Stimulated activated CD4-positive, alpha-beta T cell treated with anti-CD3 and anti-CD28 coated beads, TNF-alpha, amount 100 ng/mL, for 4 hours (primary cell): ENCODE measurements at regions not wholly inside any gene's neighbourhood (a gene's known extent, or its start where the extent isn't known, plus 50 kb on each side); places are given as distances from the start of the nearest gene placed in this dataset.

Source experiments
- DNase-seq, 3 experiments: peaks; one replicate each; pipeline ENCODE4 v3.0.0-alpha.2; 2020; ENCODE audit warnings: low read depth in 3 of 3

GRCh38 chr11:81432333-81432732 lies 1301.3 kb downstream of the FAM181B start:
- no peak for DNase-seq

DNA sequence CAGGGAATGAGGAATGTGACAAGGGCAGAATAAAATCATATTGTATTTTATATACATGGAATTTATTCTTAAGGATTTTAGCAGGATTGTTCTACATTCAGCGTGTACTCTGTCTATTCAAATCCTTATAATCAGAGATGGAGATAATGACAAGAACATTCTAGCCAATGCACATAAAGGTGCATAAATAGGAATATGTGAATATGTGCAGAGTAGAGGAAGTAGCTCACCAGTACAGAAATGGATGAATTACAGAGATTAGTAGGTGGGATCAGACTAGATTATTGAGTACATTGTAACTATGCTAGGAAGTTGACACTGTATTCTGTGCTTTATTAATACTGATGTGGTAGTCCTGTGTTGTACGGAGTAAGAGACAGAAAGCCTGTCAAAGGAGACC lies 1308.8 kb downstream of the FAM181B start:
- no peak for DNase-seq

DNA sequence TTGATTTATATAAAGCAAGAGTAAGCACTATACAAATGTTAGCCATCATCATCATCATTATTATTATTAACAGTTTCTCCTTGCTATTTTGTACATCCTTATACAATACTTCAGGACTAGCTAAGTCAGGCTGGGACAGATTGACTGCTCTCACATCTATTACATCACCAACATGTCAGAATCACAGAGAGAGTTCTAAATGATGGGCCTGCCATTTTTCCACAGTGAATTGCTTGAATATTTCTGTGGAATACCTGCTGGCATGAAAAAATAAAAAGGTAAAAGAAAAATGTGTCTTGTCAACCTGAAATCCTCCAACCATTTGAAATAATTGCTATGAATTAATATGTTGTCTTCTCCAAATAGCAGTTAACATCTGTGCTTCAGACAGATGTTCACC lies 1311.3 kb downstream of the FAM181B start:
- DNase-seq = no peak

DNA sequence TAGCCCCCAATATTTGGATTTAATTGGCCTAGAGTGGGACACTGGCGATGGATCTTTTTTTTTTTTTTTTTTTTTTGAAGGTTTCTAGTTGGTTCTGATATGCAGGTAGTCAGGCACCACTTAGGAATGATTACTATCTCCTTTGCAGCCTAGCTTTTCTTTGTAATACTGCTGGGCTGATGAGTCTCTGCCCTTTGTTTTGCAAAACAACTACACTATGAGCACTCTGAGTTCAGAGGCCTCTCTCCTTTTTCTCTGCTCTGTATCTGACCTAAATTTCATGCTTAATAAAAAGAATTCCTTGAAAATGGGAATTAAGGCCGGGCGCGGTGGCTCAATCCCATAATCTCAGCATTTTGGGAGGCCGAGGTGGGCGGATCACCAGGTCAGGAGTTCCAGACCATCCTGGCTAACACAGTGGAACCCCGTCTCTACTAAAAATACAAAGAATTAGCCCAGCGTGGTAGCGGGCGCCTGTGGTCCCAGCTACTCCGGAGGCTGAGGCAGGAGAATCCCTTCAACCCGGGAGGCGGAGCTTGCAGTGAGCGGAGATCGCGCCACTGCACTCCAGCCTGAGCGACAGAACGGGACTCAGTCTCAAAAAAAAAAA lies 1312.3 kb downstream of the FAM181B start:
- no peak for DNase-seq

- no peak for DNase-seq
Measured at GRCh38 chr11:81420668-81421250, 1312.9 kb downstream of the FAM181B start.

DNA sequence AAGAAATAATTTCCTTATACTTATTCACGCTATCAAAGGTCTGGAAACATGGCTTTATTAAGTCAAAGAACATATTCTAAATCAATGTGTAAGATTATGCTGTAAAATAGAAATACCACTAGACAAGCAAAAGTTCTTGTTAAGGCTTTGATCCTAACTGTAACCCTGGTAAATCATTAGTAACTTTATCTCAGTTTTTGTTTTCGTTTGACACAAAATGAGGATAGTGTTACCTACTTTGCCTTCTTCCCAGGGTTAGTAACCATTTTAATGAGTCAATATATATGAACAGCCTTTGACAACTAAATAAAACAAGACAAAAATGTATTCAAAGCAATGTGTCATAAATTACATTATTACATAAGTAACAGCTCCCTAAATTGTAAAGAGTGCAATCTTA lies 1336.3 kb downstream of the FAM181B start:
- DNase-seq = no peak

DNA sequence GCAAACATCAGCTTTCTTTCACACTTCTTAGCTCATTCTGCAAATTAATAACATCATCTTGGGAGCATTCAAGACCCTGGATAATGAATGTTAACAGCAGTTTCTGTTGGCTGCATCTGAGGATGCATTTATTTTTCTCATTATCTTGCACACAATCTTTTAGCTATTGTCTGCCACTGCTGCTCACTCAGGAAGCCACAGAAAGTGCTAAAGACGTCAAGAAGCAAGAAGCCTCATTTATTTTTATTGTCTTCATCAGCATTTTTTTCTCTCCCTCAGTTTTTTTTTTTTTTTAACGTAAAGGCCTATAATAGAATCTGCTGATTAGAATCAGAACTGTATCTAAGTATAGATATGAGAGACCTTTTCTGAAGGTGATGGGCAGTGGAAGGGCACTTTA lies 1339.4 kb downstream of the FAM181B start:
- DNase-seq = no peak

- DNase-seq = no peak
Measured at GRCh38 chr11:81388326-81388725, 1345.3 kb downstream of the FAM181B start.

GRCh38 chr11:81380395-81380794 lies 1353.3 kb downstream of the FAM181B start:
- no peak for DNase-seq

DNA sequence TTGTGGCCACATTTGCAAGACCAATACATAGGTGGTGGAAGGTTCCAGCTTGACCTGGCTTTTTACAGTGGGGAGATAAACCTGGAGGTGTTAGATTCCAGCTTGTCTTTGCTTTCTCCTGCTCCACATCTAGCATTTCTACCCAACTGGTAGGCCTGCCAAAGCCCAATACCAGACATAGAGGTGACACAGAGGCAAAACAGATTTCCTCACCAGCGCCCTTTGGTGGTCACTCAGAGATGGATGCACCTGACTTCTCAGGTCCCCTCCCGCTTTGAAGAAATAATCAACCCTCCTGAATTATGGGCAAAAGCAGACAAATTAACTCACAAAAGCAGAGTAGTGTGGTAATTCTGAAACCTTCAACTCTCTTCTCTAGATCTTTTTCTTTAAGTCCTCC lies 1356.2 kb downstream of the FAM181B start:
- no peak for DNase-seq

DNA sequence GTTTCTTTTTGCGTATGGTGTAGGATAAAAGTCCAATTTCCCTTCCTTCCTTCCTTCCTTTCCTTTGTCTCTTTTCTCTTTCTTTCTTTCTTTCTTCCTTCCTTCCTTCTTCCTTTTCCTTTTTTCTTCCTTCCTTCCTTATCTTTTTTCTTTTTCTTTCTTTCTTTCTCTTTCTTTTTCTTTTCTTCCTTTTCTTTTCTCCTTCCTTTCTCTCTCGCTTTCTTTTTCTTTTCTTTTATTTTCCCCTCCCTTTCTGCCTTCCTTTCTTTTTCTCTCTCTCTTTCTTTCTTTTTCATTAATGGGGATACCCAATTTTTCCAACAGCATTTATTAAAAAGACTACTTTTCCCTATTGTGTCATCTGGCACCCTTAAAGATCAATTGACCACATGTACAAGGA lies 1359.7 kb downstream of the FAM181B start:
- DNase-seq = no peak

DNA sequence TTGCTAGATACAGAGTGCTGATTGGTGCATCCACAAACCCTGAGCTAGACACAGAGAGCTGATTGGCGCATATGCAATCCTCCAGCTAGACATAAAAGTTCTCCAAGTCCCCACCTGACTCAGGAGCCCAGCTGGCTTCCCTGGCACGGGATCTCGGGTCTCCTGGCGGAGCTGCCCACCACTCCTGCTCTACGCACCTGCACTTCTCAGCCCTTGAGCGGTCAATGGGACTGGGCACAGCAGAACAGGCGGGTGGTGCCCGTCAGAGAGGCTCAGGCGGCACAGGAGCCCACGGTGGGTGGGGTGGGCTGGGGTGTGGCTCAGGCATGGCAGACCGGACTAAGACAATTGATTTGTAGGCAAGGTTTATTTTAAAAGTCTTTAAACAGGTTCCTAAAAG lies 1365.5 kb downstream of the FAM181B start:
- no peak for DNase-seq

DNA sequence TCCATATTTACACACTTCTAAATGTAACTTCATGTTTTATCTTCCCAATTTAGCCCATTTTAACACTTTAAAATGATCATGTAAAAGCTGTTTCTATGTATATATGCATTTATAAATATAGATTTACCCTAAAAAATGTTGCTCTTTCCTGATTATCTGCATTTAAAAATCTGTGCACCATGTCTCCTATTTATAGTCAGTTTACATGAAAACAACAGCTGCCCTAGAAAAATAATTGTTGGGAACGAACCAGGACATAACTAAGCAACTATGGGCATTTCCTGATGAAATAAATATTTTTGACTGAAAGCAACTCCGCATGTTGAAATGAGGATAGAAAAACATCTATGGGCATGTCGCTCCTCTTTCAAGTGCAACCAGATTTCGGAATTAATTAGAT lies 1368.2 kb downstream of the FAM181B start:
- DNase-seq = no peak

DNA sequence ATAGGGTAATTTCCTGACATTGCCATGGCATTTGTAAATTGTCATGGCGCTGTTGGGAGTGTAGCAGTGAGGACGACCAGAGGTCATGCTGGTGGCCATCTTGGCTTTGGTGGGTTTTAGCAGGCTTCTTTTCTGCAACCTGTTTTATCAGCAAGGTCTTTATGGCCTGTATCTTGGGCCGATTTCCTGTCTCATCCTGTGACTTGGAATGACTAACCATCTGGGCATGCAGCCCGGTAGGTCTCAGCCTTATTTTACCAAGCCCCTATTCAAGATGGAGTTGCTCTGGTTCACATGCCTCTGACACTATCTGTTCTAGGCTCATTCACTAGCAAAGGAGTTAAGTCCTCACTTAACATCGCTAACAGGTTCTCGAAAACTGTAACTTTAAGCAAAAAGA lies 1374.2 kb downstream of the FAM181B start:
- no peak for DNase-seq

- DNase-seq = no peak
Measured at GRCh38 chr11:81345609-81346008, 1388.1 kb downstream of the FAM181B start.

DNA sequence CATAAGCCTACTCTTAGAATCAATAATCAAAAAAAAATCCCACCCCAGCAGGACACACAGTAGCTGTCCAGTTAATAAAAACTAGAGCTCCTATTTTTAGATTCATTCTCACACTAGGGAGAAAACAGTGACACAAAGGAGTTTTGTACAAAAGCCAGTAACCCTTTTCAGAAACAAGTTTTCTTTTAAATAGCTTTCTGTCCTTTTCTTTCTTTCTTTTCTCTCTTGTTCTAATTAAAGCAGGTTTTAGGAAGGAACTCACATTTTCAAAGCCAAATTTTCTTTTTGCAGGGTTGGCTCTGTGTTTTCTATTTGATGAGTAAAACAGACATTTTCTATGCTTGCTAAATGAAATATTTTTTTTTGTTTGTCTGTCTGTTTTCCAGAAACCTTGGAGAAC lies 1390.7 kb downstream of the FAM181B start:
- no peak for DNase-seq

GRCh38 chr11:81340225-81340624 lies 1393.4 kb downstream of the FAM181B start:
- no peak for DNase-seq

GRCh38 chr11:81339521-81339920 lies 1394.1 kb downstream of the FAM181B start:
- DNase-seq = no peak

GRCh38 chr11:81337756-81338155 lies 1395.9 kb downstream of the FAM181B start:
- DNase-seq = no peak

GRCh38 chr11:81332276-81332675 lies 1401.4 kb downstream of the FAM181B start:
- no peak for DNase-seq

GRCh38 chr11:81331611-81332235 lies 1401.9 kb downstream of the FAM181B start:
- DNase-seq = no peak

DNA sequence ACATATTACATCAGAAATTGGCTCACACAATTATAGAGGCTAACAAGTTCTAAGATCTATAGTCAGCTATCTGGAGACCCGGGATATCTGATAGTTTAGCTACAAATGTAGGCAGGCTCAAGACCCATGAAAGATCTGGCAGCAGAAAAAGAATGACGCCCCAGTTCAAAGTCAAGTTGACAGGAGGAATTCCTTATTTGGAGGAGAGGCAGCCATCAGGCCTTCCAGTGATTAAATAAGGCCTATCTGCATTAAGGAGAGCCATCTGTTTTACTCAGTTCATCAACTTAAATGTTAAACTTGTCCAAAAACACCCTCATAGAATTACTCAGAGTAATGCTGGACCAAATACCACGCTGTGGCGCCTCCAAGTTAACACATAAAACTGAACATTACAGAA lies 1402.6 kb downstream of the FAM181B start:
- no peak for DNase-seq

- DNase-seq = no peak
Measured at GRCh38 chr11:81303038-81303664, 1430.5 kb downstream of the FAM181B start.
